Chondrocyte (in vitro differentiated cells): ENCODE measurements at regions not wholly inside any gene's neighbourhood (a gene's known extent, or its start where the extent isn't known, plus 50 kb on each side); places are given as distances from the start of the nearest gene placed in this dataset.

ENCODE experiments used
- DNase-seq: peaks from one replicate; pipeline ENCODE4 v3.0.0; 2021; ENCODE audit warnings: mixed read lengths, low spot score
- H3K27ac Mint-ChIP-seq: one replicate; pipeline ENCODE4 v1.8.0; 2021; ENCODE audit warnings: mild to moderate bottlenecking, moderate library complexity, mixed read lengths; ENCODE audit not compliant: unreplicated experiment
- H3K27me3 Mint-ChIP-seq: 2 replicates; pipeline ENCODE4 v1.8.0; 2021; ENCODE audit warnings: low read depth, mixed read lengths
- H3K36me3 Mint-ChIP-seq: 2 replicates; pipeline ENCODE4 v1.8.0; 2021; ENCODE audit warnings: low read depth, mixed read lengths
- H3K4me1 Mint-ChIP-seq: 2 replicates; pipeline ENCODE4 v1.8.0; 2021; ENCODE audit warnings: low read depth, mild to moderate bottlenecking, mixed read lengths
- H3K4me3 Mint-ChIP-seq: one replicate; pipeline ENCODE4 v1.8.0; 2021; ENCODE audit warnings: mild to moderate bottlenecking, moderate library complexity, mixed read lengths; ENCODE audit not compliant: unreplicated experiment
- H3K9me3 Mint-ChIP-seq: 2 replicates; pipeline ENCODE4 v1.8.0; 2021; ENCODE audit warnings: low read depth, mixed read lengths
- CTCF ChIP-seq: fragments of 200-600 bp; sonication (generic); IDR thresholded peaks from 2 replicates; pipeline ENCODE4 v1.5.0; 2021; ENCODE audit warnings: antibody characterized with exemption, mild to moderate bottlenecking, moderate library complexity

GRCh38 chr14:89028462-89029134 lies 204.1 kb downstream of the TTC8 start:
- DNase-seq = no peak
- Mint-ChIP-seq H3K27me3 (peaks cover 11% of the 10 kb centered on the region), H3K4me3 (no peak overlapping the region)

GRCh38 chr14:89029961-89030694 lies 205.7 kb downstream of the TTC8 start:
- H3K9me3 Mint-ChIP-seq = no peaks in the 10 kb centered on the region
- no peak overlapping the region for H3K4me3 Mint-ChIP-seq
- H3K4me1 Mint-ChIP-seq = peaks cover 10% of the 10 kb centered on the region
- peaks cover 7% of the 10 kb centered on the region for H3K27me3 Mint-ChIP-seq
- no peak for TF ChIP-seq CTCF
- H3K27ac Mint-ChIP-seq = no peak overlapping the region
- DNase-seq = no peak
- no peaks in the 10 kb centered on the region for H3K36me3 Mint-ChIP-seq

More at GRCh38 chr14:89028462-89029134, 204.1 kb downstream of the TTC8 start:
- peaks cover 10% of the 10 kb centered on the region for H3K4me1 Mint-ChIP-seq
- no peak for TF ChIP-seq CTCF
- peaks cover 3% of the 10 kb centered on the region for H3K9me3 Mint-ChIP-seq
- no peaks in the 10 kb centered on the region for H3K36me3 Mint-ChIP-seq
- no peak overlapping the region for H3K27ac Mint-ChIP-seq

GRCh38 chr14:89030921-89031320 lies 206.5 kb downstream of the TTC8 start:
- no peak for DNase-seq
- peaks cover 7% of the 10 kb centered on the region for H3K27me3 Mint-ChIP-seq
- peaks cover 10% of the 10 kb centered on the region for H3K4me1 Mint-ChIP-seq
- H3K36me3 Mint-ChIP-seq = no peaks in the 10 kb centered on the region
- TF ChIP-seq CTCF = no peak
- H3K4me3 Mint-ChIP-seq = no peak overlapping the region
- no peaks in the 10 kb centered on the region for H3K9me3 Mint-ChIP-seq
- H3K27ac Mint-ChIP-seq = no peak overlapping the region

- H3K36me3 Mint-ChIP-seq = no peaks in the 10 kb centered on the region
- TF ChIP-seq CTCF = no peak
- H3K27me3 Mint-ChIP-seq = peaks cover 7% of the 10 kb centered on the region
Observed at GRCh38 chr14:89032086-89032649, 207.7 kb downstream of the TTC8 start.

GRCh38 chr14:89033756-89034155 lies 209.3 kb downstream of the TTC8 start:
- peaks cover 6% of the 10 kb centered on the region for H3K4me1 Mint-ChIP-seq
- no peaks in the 10 kb centered on the region for H3K36me3 Mint-ChIP-seq
- H3K27ac Mint-ChIP-seq = no peak overlapping the region
- no peak overlapping the region for H3K4me3 Mint-ChIP-seq
- peaks cover 5% of the 10 kb centered on the region for H3K9me3 Mint-ChIP-seq
- no peak for TF ChIP-seq CTCF
- peaks cover 7% of the 10 kb centered on the region for H3K27me3 Mint-ChIP-seq
- DNase-seq = no peak

More at GRCh38 chr14:89032086-89032649, 207.7 kb downstream of the TTC8 start:
- H3K27ac Mint-ChIP-seq = no peak overlapping the region
- H3K4me3 Mint-ChIP-seq = no peak overlapping the region
- H3K4me1 Mint-ChIP-seq = peaks cover 10% of the 10 kb centered on the region
- peaks cover 2% of the 10 kb centered on the region for H3K9me3 Mint-ChIP-seq
- DNase-seq = no peak
